K562 (cell line): ENCODE measurements at regions not wholly inside any gene's neighbourhood (a gene's known extent, or its start where the extent isn't known, plus 50 kb on each side); places are given as distances from the start of the nearest gene placed in this dataset.

ENCODE experiments used
- ATAC-seq: fragments of 200-7000 bp; cut with Tn5 transposase; 3 replicates; pipeline ENCODE4 v1.9.1; 2020; ENCODE audit warnings: moderate library complexity
- BruUV-seq: library from RNA; stranded (reverse); fragments of 400-500 nt; replicated peaks from 2 replicates; lab custom pipeline; 2021; lab: Mats Ljungman, UMichigan
- CTCF ChIA-PET: fragments of 300-600 bp; formaldehyde crosslinking; extraction: SDS; loops from one replicate; lab custom pipeline; 2021; ENCODE audit warnings: low intra/inter-chr PET ratio; lab: Yijun Ruan, JAX
- POLR2A ChIA-PET: fragments of 300-600, 350-650 bp; sonication (Branson Sonifier 250); formaldehyde crosslinking; extraction: SDS; loops from one replicate; lab custom pipeline; 2021; ENCODE audit warnings: antibody characterized with exemption, inconsistent platforms; lab: Yijun Ruan, JAX
- DNase-seq, 4 experiments: peaks; one replicate each; pipeline versions ENCODE4 v3.0.0 to v3.0.0-alpha.2; 2011 to 2018; ENCODE audit warnings: low spot score in 3 of 4, mixed read lengths in 3 of 4; ENCODE audit errors: extremely low read depth in 1 of 4
- FAIRE-seq: peaks from 2 replicates; lab custom pipeline; 2011; peaks lifted over from hg19 to GRCh38; lab: Jason Lieb, UNC
- H2AFZ ChIP-seq: 2 replicates; pipeline ENCODE4 v1.6.0; 2011; ENCODE audit warnings: low read depth, low read length, control low read depth, inconsistent platforms
- H3K27ac ChIP-seq: fragments of 200-600 bp; 3 replicates; pipeline ENCODE4 v1.8.0; 2011; ENCODE audit warnings: low read depth, mild to moderate bottlenecking, control low read depth, inconsistent platforms, low read length, moderate library complexity, mixed read lengths; ENCODE audit errors: extremely low read depth
- H3K27me3 ChIP-seq, 2 experiments: fragments of 300-600 bp in 1 of 2; 2 replicates in 1 of 2; 3 replicates in 1 of 2; pipeline versions ENCODE4 v1.6.0 to v1.8.0; 2011; ENCODE audit warnings: inconsistent platforms in 2 of 2, low read length in 2 of 2, mild to moderate bottlenecking in 1 of 2, mixed read lengths in 1 of 2, moderate library complexity in 1 of 2; ENCODE audit not compliant: control insufficient read depth in 2 of 2, insufficient read depth in 2 of 2
- H3K36me3 ChIP-seq: fragments of 300-600 bp; 3 replicates; pipeline ENCODE4 v1.8.0; 2011; ENCODE audit warnings: mild to moderate bottlenecking, low read length, inconsistent platforms; ENCODE audit not compliant: control insufficient read depth, insufficient read depth
- H3K4me1 ChIP-seq, 2 experiments: fragments of 200-600 bp in 1 of 2; replicated peaks in 1 of 2; 2 replicates in 1 of 2; 3 replicates in 1 of 2; pipeline versions ENCODE4 v1.5.1 to v1.8.0; 2011; ENCODE audit warnings: inconsistent platforms in 2 of 2, low read length in 2 of 2, mild to moderate bottlenecking in 1 of 2, mixed read lengths in 1 of 2, moderate library complexity in 1 of 2; ENCODE audit not compliant: control insufficient read depth in 2 of 2, insufficient read depth in 2 of 2
- H3K4me2 ChIP-seq: 2 replicates; pipeline ENCODE4 v1.6.1; 2011; ENCODE audit warnings: low read length, control low read depth, inconsistent platforms, mixed read lengths; ENCODE audit not compliant: insufficient read depth
- H3K4me3 ChIP-seq: fragments of 200-600 bp; sonication (generic), shearing (Covaris generic); 2 replicates; pipeline ENCODE4 v1.5.1; 2016; ENCODE audit warnings: control low read depth, inconsistent platforms
- H3K79me2 ChIP-seq: fragments of 200-600 bp; 3 replicates; pipeline ENCODE4 v1.8.0; 2011; ENCODE audit warnings: low read length, inconsistent platforms; ENCODE audit not compliant: control insufficient read depth, insufficient read depth
- H3K9ac ChIP-seq, 2 experiments: 2 replicates each; pipeline versions ENCODE4 v1.6.0 to v1.6.1; 2011; ENCODE audit warnings: low read depth in 2 of 2, low read length in 2 of 2, control low read depth in 1 of 2, inconsistent platforms in 1 of 2, mild to moderate bottlenecking in 1 of 2, mixed read lengths in 1 of 2; ENCODE audit not compliant: insufficient read depth in 1 of 2
- H3K9me1 ChIP-seq: one replicate; pipeline ENCODE4 v1.6.0; 2011; ENCODE audit warnings: inconsistent platforms, mild to moderate bottlenecking, low read length, moderate library complexity; ENCODE audit not compliant: control insufficient read depth, insufficient read depth
- H3K9me3 ChIP-seq: replicated peaks from 2 replicates; pipeline ENCODE4 v1.5.1; 2011; ENCODE audit warnings: low read depth, low read length, inconsistent platforms; ENCODE audit not compliant: control insufficient read depth, insufficient read depth
- H4K20me1 ChIP-seq: replicated peaks from 2 replicates; pipeline ENCODE4 v1.6.1; 2011; ENCODE audit warnings: low read length, inconsistent platforms, mixed read lengths; ENCODE audit not compliant: control insufficient read depth, insufficient read depth
- ATF6 ChIP-seq: sonication (generic); formaldehyde crosslinking; IDR thresholded peaks from 2 replicates; pipeline ENCODE4 v1.4.0; 2020; ENCODE audit warnings: mild to moderate bottlenecking, missing genetic modification reagents
- BCL6 ChIP-seq: fragments of 250-450 bp; sonication (Bioruptor Pico); IDR thresholded peaks from 2 replicates; pipeline ENCODE4 v1.4.0; 2020
- CHD1 ChIP-seq: fragments of 200-600 bp; sonication (generic); IDR thresholded peaks from one replicate; pipeline ENCODE4 v1.6.1; 2012; ENCODE audit warnings: mild to moderate bottlenecking, moderate library complexity, low read length, inconsistent platforms
- E2F5 ChIP-seq: sonication (generic); formaldehyde crosslinking; IDR thresholded peaks from 2 replicates; pipeline ENCODE4 v1.8.0; 2022; ENCODE audit warnings: mild to moderate bottlenecking, missing genetic modification reagents
- GATA2 ChIP-seq: sonication (generic); formaldehyde crosslinking; IDR thresholded peaks from 2 replicates; pipeline ENCODE4 v1.4.0; 2020; ENCODE audit warnings: mild to moderate bottlenecking, missing genetic modification reagents
- GATAD2A ChIP-seq: fragments of 450-650 bp; IDR thresholded peaks from 2 replicates; pipeline ENCODE4 v1.6.1; 2017
- HBP1 ChIP-seq: fragments of 450-650 bp; formaldehyde crosslinking; IDR thresholded peaks from 2 replicates; pipeline ENCODE4 v1.4.0; 2022; ENCODE audit warnings: missing genetic modification characterization
- PKNOX1 ChIP-seq: fragments of 450-650 bp; IDR thresholded peaks from 2 replicates; pipeline ENCODE4 v1.6.1; 2016
- ZNF217 ChIP-seq: sonication (generic); formaldehyde crosslinking; IDR thresholded peaks from 2 replicates; pipeline ENCODE4 v1.8.0; 2022; ENCODE audit warnings: mild to moderate bottlenecking, missing genetic modification reagents
- ZNF57 ChIP-seq: fragments of 450-650 bp; formaldehyde crosslinking; IDR thresholded peaks from 2 replicates; pipeline ENCODE4 v1.4.0; 2020; ENCODE audit warnings: mild to moderate bottlenecking, moderate library complexity
- ZNF76 ChIP-seq: fragments of 250-450 bp; sonication (Bioruptor Pico); IDR thresholded peaks from 2 replicates; pipeline ENCODE4 v1.4.0; 2020; ENCODE audit warnings: mild to moderate bottlenecking, moderate library complexity, borderline replicate concordance
- WGBS: fragments of 100-300 bp; shearing (Covaris generic); methylation state at CpG from one replicate; pipeline ENCODE4 v1.1.6; 2016; ENCODE audit warnings: low coverage, mixed read lengths; ENCODE audit not compliant: insufficient coverage; ENCODE audit errors: missing lambda C conversion rate; 5-methylcytosine and 5-hydroxymethylcytosine counted together
- in situ Hi-C: fragments of 300-500 bp; cut with MboI; formaldehyde crosslinking; loops from 4 replicates; pipeline ENCODE4 v1.15.0; 2018; ENCODE audit warnings: inconsistent platforms, mixed read lengths
- intact Hi-C: fragments of 100-400 bp; cut with micrococcal nuclease; formaldehyde crosslinking; loops from 2 replicates; pipeline ENCODE4 v1.14.2; 2022

- FAIRE-seq: no peak
- in situ Hi-C loops: no loop called here
Observed at GRCh38 chr9:26722755-26723154, 169.8 kb downstream of the CAAP1 start.

More at GRCh38 chr9:26722755-26723154, 169.8 kb downstream of the CAAP1 start:
- POLR2A ChIA-PET: no interaction called here
- no peaks in the 10 kb centered on the region for H3K9me3 ChIP-seq
- no peak overlapping the region for H3K4me2 ChIP-seq
- H3K79me2 ChIP-seq: no peaks in the 10 kb centered on the region
- ATAC-seq: no peak
- H4K20me1 ChIP-seq: no peaks in the 10 kb centered on the region
- no peak overlapping the region for H2AFZ ChIP-seq
- no peaks in the 10 kb centered on the region for H3K9me1 ChIP-seq
- no TSS peak for BruUV-seq
- no peaks in the 10 kb centered on the region for H3K4me1 ChIP-seq
- intact Hi-C loops: no loop called here
- H3K36me3 ChIP-seq: no peaks in the 10 kb centered on the region
- no peak for DNase-seq
- H3K4me3 ChIP-seq: no peak overlapping the region
- H3K27ac ChIP-seq: no peak overlapping the region
- no peak overlapping the region for H3K9ac ChIP-seq
- TF ChIP-seq ATF6 (CRISPR knock-in tag) (no peak), BCL6 (CRISPR knock-in tag) (no peak), GATA2 (CRISPR knock-in tag) (no peak), PKNOX1 (no peak), E2F5 (CRISPR knock-in tag) (no peak), GATAD2A (no peak), HBP1 (CRISPR knock-in tag) (no peak), CHD1 (no peak), ZNF57 (CRISPR knock-in tag) (no peak), ZNF76 (no peak), ZNF217 (CRISPR knock-in tag) (no peak)
- TF ChIP-seq, all 486 proteins: peak for 0
- CTCF ChIA-PET: interaction anchor here (0.9 kb wide), 1 partner anchor 253 kb away, joined by 4 read pairs; no protein-coding TSS in a partner anchor
- no peaks in the 10 kb centered on the region for H3K27me3 ChIP-seq
- WGBS: 27% methylated on average over 4 of the region's 6 CpGs
